ENCODE measurements at regions not wholly inside any gene's neighbourhood (a gene's known extent, or its start where the extent isn't known, plus 50 kb on each side); places are given as distances from the start of the nearest gene placed in this dataset.

DNA sequence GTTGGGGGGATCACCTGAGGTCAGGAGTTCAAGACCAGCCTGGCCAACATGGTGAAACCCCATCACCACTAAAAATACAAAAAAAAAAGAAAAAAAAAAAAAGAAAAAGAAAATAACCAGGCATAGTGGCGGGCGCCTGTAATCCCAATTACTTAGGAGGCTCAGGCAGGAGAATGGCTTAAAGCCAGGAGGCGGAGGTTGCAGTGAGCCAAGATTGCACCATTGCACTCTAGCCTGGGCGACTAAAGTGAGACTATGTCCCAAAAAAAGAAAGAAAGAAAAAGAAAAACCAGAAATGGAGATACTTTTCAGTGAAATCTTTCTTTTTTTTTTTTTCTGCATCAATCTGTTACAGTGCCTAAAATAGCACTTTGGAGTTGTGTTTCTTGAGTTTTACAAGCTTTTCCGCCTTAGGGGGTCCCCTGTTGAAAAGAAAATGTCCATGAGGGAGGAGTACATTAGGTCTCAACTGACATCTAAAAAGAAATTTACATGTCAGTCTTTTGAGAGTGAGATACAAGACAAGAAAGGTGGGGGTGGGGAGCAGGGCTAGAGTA lies 82.9 kb upstream of the VASH1 start:
- H3K9me3 ChIP-seq (ENCODE audit: control insufficient read depth in 1 of 2, insufficient read depth in 1 of 2, low read depth in 1 of 2, low read length in 2 of 2): peaks cover 7 to 8% of the 10 kb centered on the region in 2 experiments; a peak in 3 of 4 replicates
- H3K9ac ChIP-seq (ENCODE audit: low read length): no peak overlapping the region
- H3K79me2 ChIP-seq (ENCODE audit: insufficient read depth, low read length): no peaks in the 10 kb centered on the region
- H2AFZ ChIP-seq (ENCODE audit: low read depth, low read length, poor library complexity, severe bottlenecking): no peak overlapping the region
- no TSS peak for BruUV-seq (replicated peaks)
- POLR2A ChIA-PET: no interaction called here
- CTCF ChIA-PET: no interaction called here
- no peaks in the 10 kb centered on the region for H4K20me1 ChIP-seq (ENCODE audit: insufficient read depth)
- H3K27me3 ChIP-seq (ENCODE audit: insufficient read depth, low read length): no peaks in the 10 kb centered on the region
- TF ChIP-seq, protein P1, sequence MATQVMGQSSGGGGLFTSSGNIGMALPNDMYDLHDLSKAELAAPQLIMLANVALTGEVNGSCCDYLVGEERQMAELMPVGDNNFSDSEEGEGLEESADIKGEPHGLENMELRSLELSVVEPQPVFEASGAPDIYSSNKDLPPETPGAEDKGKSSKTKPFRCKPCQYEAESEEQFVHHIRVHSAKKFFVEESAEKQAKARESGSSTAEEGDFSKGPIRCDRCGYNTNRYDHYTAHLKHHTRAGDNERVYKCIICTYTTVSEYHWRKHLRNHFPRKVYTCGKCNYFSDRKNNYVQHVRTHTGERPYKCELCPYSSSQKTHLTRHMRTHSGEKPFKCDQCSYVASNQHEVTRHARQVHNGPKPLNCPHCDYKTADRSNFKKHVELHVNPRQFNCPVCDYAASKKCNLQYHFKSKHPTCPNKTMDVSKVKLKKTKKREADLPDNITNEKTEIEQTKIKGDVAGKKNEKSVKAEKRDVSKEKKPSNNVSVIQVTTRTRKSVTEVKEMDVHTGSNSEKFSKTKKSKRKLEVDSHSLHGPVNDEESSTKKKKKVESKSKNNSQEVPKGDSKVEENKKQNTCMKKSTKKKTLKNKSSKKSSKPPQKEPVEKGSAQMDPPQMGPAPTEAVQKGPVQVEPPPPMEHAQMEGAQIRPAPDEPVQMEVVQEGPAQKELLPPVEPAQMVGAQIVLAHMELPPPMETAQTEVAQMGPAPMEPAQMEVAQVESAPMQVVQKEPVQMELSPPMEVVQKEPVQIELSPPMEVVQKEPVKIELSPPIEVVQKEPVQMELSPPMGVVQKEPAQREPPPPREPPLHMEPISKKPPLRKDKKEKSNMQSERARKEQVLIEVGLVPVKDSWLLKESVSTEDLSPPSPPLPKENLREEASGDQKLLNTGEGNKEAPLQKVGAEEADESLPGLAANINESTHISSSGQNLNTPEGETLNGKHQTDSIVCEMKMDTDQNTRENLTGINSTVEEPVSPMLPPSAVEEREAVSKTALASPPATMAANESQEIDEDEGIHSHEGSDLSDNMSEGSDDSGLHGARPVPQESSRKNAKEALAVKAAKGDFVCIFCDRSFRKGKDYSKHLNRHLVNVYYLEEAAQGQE (IDR thresholded peaks at IDR 0.05; ENCODE audit: low read depth): no peak
- TF ChIP-seq RAD21 (IDR thresholded peaks at IDR 0.05; ENCODE audit: low read depth) (no peak), POLR2A (IDR thresholded peaks at IDR 0.05; ENCODE audit: borderline replicate concordance, extremely low read depth, insufficient read depth, insufficient read length) (no peak), EGR1 (IDR thresholded peaks at IDR 0.05; ENCODE audit: low read depth) (no peak), TCF7L2 (IDR thresholded peaks at IDR 0.05; ENCODE audit: borderline replicate concordance, extremely low read depth, insufficient read depth, insufficient read length) (no peak), JUND (IDR thresholded peaks at IDR 0.05) (no peak), CEBPB (IDR thresholded peaks at IDR 0.05; ENCODE audit: low read depth) (no peak), ZNF274 (IDR thresholded peaks at IDR 0.05; ENCODE audit: low read depth, low read length) (no peak), ELF1 (IDR thresholded peaks at IDR 0.05; ENCODE audit: borderline replicate concordance, low read depth) (no peak), SP1 (IDR thresholded peaks at IDR 0.05; ENCODE audit: low read depth) (no peak), YY1 (IDR thresholded peaks at IDR 0.05; ENCODE audit: extremely low read depth, insufficient replicate concordance, low read depth, low read length) (no peak), ZFX (IDR thresholded peaks at IDR 0.05) (no peak), POLR2AphosphoS5 (IDR thresholded peaks at IDR 0.05; ENCODE audit: low read depth, low read length) (no peak), SIN3A (IDR thresholded peaks at IDR 0.05; ENCODE audit: low read depth) (no peak), FOSL1 (IDR thresholded peaks at IDR 0.05; ENCODE audit: low read depth) (no peak)
- TF ChIP-seq, protein P2, sequence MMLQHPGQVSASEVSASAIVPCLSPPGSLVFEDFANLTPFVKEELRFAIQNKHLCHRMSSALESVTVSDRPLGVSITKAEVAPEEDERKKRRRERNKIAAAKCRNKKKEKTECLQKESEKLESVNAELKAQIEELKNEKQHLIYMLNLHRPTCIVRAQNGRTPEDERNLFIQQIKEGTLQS (IDR thresholded peaks at IDR 0.05): no peak
- TF ChIP-seq, protein P3, sequence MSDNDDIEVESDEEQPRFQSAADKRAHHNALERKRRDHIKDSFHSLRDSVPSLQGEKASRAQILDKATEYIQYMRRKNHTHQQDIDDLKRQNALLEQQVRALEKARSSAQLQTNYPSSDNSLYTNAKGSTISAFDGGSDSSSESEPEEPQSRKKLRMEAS (IDR thresholded peaks at IDR 0.05): no peak
- TF ChIP-seq, protein P4, sequence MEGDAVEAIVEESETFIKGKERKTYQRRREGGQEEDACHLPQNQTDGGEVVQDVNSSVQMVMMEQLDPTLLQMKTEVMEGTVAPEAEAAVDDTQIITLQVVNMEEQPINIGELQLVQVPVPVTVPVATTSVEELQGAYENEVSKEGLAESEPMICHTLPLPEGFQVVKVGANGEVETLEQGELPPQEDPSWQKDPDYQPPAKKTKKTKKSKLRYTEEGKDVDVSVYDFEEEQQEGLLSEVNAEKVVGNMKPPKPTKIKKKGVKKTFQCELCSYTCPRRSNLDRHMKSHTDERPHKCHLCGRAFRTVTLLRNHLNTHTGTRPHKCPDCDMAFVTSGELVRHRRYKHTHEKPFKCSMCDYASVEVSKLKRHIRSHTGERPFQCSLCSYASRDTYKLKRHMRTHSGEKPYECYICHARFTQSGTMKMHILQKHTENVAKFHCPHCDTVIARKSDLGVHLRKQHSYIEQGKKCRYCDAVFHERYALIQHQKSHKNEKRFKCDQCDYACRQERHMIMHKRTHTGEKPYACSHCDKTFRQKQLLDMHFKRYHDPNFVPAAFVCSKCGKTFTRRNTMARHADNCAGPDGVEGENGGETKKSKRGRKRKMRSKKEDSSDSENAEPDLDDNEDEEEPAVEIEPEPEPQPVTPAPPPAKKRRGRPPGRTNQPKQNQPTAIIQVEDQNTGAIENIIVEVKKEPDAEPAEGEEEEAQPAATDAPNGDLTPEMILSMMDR (IDR thresholded peaks at IDR 0.05 in 2 of 3, conservative IDR thresholded peaks at IDR 0.05 in 1 of 3; ENCODE audit: borderline replicate concordance in 1 of 3, insufficient read depth in 1 of 3, low read depth in 2 of 3, low read length in 2 of 3): no peak
- TF ChIP-seq, protein P5, sequence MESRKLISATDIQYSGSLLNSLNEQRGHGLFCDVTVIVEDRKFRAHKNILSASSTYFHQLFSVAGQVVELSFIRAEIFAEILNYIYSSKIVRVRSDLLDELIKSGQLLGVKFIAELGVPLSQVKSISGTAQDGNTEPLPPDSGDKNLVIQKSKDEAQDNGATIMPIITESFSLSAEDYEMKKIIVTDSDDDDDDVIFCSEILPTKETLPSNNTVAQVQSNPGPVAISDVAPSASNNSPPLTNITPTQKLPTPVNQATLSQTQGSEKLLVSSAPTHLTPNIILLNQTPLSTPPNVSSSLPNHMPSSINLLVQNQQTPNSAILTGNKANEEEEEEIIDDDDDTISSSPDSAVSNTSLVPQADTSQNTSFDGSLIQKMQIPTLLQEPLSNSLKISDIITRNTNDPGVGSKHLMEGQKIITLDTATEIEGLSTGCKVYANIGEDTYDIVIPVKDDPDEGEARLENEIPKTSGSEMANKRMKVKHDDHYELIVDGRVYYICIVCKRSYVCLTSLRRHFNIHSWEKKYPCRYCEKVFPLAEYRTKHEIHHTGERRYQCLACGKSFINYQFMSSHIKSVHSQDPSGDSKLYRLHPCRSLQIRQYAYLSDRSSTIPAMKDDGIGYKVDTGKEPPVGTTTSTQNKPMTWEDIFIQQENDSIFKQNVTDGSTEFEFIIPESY (IDR thresholded peaks at IDR 0.05; ENCODE audit: extremely low read depth, insufficient replicate concordance, low read length): no peak
- H3K4me2 ChIP-seq (ENCODE audit: low read length): no peak overlapping the region
- ATAC-seq (no peak), DNase-seq (ENCODE audit: low read depth, low spot score) (no peak)
- no peaks in the 10 kb centered on the region for H3K36me3 ChIP-seq (ENCODE audit: control insufficient read depth in 1 of 2, insufficient read depth in 2 of 2, low read length in 2 of 2)
- no peaks in the 10 kb centered on the region for H3K4me1 ChIP-seq (ENCODE audit: control insufficient read depth in 1 of 2, insufficient read depth in 2 of 2, low read length in 2 of 2)
- RAD21 ChIA-PET (ENCODE audit: low non-redundant PET in 1 of 2, low total read pairs in 2 of 2, uncharacterized antibody in 2 of 2, unreplicated experiment in 2 of 2): no interaction called here
- H3K4me3 ChIP-seq (replicated peaks in 1 of 2; ENCODE audit: low read depth in 1 of 2, low read length in 2 of 2): no peak overlapping the region
- intact Hi-C loops (cut with micrococcal nuclease): no loop called here
- no peaks in the 10 kb centered on the region for H3K9me2 ChIP-seq (ENCODE audit: insufficient read depth)
- H3K27ac ChIP-seq (ENCODE audit: low read depth, low read length): no peak overlapping the region
